Brain microvascular endothelial cell (primary cell): ENCODE measurements at regions not wholly inside any gene's neighbourhood (a gene's known extent, or its start where the extent isn't known, plus 50 kb on each side); places are given as distances from the start of the nearest gene placed in this dataset.

Source experiments
- DNase-seq: peaks from one replicate; pipeline ENCODE4 v3.0.0-alpha.2; 2020
- H3K27ac ChIP-seq: fragments of 250-450 bp; sonication (Bioruptor Pico); 2 replicates; pipeline ENCODE4 v1.5.1; 2020; ENCODE audit warnings: mild to moderate bottlenecking, moderate library complexity
- H3K27me3 ChIP-seq: fragments of 250-450 bp; sonication (Bioruptor Pico); replicated peaks from 2 replicates; pipeline ENCODE4 v1.5.1; 2020; ENCODE audit warnings: mild to moderate bottlenecking
- H3K36me3 ChIP-seq: fragments of 250-450 bp; sonication (Bioruptor Pico); replicated peaks from 2 replicates; pipeline ENCODE4 v1.5.1; 2020; ENCODE audit warnings: mild to moderate bottlenecking
- H3K4me3 ChIP-seq: 2 replicates; pipeline ENCODE4 v1.5.1; 2011; ENCODE audit warnings: low read depth, mild to moderate bottlenecking, control low read depth, low read length, moderate library complexity
- CTCF ChIP-seq: IDR thresholded peaks from 2 replicates; pipeline ENCODE4 v1.5.1; 2011; ENCODE audit warnings: low read depth, mild to moderate bottlenecking, moderate library complexity, low read length, control low read depth, inconsistent platforms; ENCODE audit errors: missing control alignments
- in situ Hi-C: cut with HindIII; loops from 2 replicates; pipeline ENCODE4 v1.10.0; 2017; ENCODE audit warnings: low sequenced_read_pairs, low pct_ligation_motif_present

- DNase-seq, result no peak
- TF ChIP-seq CTCF, result no peak
- in situ Hi-C loops, result no loop called here
These were observed 287.4 kb downstream of the SKIDA1 start for GRCh38 chr10:21238044-21238443.

GRCh38 chr10:21234761-21235160 lies 290.7 kb downstream of the SKIDA1 start:
- no peaks in the 10 kb centered on the region for H3K36me3 ChIP-seq
- no peak overlapping the region for H3K27ac ChIP-seq
- in situ Hi-C loops, result no loop called here
- DNase-seq, result no peak
- H3K27me3 ChIP-seq, result no peaks in the 10 kb centered on the region
- TF ChIP-seq CTCF, result no peak
- no peak overlapping the region for H3K4me3 ChIP-seq

More at GRCh38 chr10:21238044-21238443, 287.4 kb downstream of the SKIDA1 start:
- Histone ChIP-seq H3K36me3 (no peaks in the 10 kb centered on the region), H3K27ac (no peak overlapping the region), H3K27me3 (no peaks in the 10 kb centered on the region), H3K4me3 (no peak overlapping the region)

- in situ Hi-C loops, result no loop called here
These were observed 295.3 kb downstream of the SKIDA1 start for GRCh38 chr10:21230219-21230618.

GRCh38 chr10:21217748-21218367 lies 307.6 kb downstream of the SKIDA1 start:
- in situ Hi-C loops, result no loop called here
- no peak for TF ChIP-seq CTCF
- Histone ChIP-seq H3K4me3 (no peak overlapping the region), H3K27ac (no peak overlapping the region), H3K36me3 (no peaks in the 10 kb centered on the region), H3K27me3 (no peaks in the 10 kb centered on the region)
- DNase-seq, result no peak

More at GRCh38 chr10:21230219-21230618, 295.3 kb downstream of the SKIDA1 start:
- Histone ChIP-seq H3K4me3 (no peak overlapping the region), H3K36me3 (no peaks in the 10 kb centered on the region), H3K27ac (no peak overlapping the region), H3K27me3 (no peaks in the 10 kb centered on the region)
- no peak for TF ChIP-seq CTCF
- no peak for DNase-seq

- no peak overlapping the region for H3K4me3 ChIP-seq
- no peak for DNase-seq
These were observed 308.4 kb downstream of the SKIDA1 start for GRCh38 chr10:21217107-21217506.

More at GRCh38 chr10:21217107-21217506, 308.4 kb downstream of the SKIDA1 start:
- no peak for TF ChIP-seq CTCF
- Histone ChIP-seq H3K27me3 (no peaks in the 10 kb centered on the region), H3K27ac (no peak overlapping the region), H3K36me3 (no peaks in the 10 kb centered on the region)
- in situ Hi-C loops, result no loop called here
